GM08714 (cell line): ENCODE measurements at regions not wholly inside any gene's neighbourhood (a gene's known extent, or its start where the extent isn't known, plus 50 kb on each side); places are given as distances from the start of the nearest gene placed in this dataset.

ENCODE experiments used
- H3K4me3 ChIP-seq: fragments of 200-500 bp; sonication (Bioruptor generic); 2 replicates; pipeline ENCODE4 v1.5.1; 2014; ENCODE audit warnings: mild to moderate bottlenecking, low read length, inconsistent platforms
- ZNF274 ChIP-seq: IDR thresholded peaks from 2 replicates; pipeline ENCODE4 v1.6.1; 2012; ENCODE audit warnings: mild to moderate bottlenecking, low read depth, low read length

DNA sequence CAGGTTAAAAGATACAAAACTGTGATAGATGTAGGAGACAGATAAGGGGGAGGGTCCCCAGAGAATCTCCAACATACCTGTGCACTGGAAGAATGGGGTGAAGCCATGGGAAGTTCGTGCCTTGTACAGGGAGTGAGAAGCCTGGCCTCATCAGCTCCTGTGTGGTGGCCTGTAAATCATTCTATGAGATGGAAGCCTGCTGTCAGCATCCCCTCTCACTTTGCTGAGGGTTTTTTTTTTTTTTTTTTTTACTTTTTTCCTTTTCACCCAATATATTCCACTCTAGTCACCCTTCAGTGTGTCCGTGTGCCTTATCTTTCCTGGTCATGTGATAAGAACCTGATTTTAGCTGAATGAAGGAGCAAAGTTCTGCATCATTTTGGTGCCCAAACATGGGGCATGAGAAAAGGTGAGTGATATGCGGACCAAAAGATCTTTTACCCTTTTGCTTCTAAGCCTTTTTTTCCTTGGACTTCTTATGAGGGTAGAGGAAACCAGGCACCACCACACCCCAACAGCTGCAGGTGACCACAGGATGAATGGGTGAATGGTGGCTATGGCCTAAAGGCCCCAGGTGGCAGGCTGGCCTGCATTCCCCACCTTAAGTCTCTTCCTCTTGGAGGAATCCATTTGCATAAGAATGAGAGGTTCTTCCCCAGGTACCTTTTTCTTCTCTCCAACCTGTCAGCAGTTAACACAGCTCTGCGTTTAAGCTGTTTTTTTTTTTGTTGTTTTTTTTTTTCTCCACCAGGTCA is 1345.0 kb downstream of the NSUN3 start:
- TF ChIP-seq ZNF274, result no peak

DNA sequence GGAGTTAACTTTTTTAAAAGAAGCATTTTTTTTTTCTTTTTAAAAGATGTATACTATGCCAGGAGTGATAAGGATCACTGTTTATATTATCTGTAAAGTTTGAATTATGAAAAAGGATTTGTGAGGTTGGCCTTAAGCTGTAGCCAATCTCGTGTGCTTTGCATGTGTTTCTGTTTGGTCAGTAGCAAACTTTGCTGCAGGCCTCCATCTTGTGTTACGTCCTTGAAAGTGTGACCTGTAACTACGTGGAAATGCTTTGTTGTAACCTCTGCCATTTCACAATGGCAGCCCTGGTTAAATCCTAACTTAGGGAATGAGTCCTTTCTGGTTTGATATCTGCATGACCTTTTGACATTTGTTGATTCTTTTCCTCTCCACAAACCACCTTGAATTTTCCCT is 1345.6 kb downstream of the NSUN3 start:
- no peak overlapping the region for H3K4me3 ChIP-seq
- no peak for TF ChIP-seq ZNF274

More for the DNA sequence above, 1345.0 kb downstream of the NSUN3 start:
- H3K4me3 ChIP-seq, result no peak overlapping the region

DNA sequence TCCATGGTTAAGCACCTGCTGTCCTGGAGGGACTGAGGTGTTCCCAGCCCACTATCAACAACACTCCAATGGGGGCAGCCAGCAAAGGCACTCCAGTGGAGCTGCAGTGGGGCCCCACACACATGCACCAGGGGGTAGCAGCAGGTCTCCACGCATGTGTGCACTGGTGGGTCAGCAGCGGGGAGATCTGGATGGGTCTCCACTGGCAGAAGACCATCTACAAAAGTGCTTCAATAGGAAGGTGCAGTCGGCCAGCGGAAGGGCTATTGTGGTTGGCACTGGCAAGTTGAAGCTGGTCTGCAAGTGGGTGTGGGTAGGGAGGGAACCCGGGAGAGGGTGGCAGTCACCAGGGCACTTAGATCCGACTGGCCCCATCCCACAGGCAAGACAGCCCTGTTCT is 1355.4 kb downstream of the NSUN3 start:
- no peak overlapping the region for H3K4me3 ChIP-seq
- no peak for TF ChIP-seq ZNF274

DNA sequence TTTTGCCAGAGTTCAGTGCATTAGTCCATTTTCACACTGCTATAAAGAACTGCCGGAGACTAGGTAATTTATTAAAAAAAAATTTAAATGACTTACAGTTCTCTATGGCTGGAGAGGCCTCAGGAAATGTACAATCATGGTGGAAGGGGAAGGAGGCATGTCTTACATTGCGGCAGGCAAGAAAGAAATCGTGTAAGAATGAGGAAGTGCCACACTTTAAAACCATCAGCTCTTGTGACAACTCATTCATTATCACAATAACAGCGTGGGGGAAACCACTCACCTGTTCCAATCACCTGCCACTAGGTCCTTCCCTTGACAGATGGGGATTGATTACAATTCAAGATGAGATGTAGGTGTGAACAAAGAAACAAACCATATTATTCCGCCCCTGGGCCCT is 1361.4 kb downstream of the NSUN3 start:
- no peak overlapping the region for H3K4me3 ChIP-seq
- TF ChIP-seq ZNF274, result no peak

DNA sequence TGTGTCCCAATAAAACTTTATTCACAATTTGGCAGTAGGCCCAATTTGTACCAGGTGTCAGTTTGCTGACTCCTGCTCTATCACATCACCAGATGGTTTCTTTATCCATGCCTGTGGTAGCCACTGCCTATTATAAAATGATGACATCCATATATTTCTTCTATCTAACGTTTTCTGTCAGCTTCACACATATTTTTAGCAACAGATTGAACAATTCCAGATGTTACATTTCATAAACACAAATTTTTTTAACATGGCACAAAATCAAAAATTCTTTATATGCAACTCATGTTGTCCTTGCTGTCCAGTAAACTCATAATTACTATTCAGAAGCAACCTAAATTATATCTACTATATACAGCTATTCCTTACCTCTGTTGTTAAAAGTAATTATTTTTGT is 1371.6 kb downstream of the NSUN3 start:
- no peak overlapping the region for H3K4me3 ChIP-seq
- TF ChIP-seq ZNF274, result no peak

DNA sequence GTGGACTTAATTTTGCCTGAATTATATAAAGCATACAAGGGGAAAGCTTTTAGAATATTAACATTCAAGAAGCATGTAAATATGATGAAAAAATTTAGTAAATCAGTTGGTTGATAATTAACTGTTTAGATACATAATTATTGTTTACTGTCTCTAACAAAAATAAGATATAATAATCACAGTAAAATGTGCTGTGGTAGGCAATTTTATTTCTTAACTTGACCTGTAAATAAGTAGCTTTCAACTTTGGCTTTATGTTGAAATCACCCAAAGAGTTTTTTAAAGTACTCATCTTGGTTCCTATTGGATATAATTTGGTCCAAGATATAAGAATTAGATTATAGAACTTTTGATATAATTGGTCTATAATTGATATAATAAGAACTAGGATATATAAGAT is 1374.5 kb downstream of the NSUN3 start:
- no peak for TF ChIP-seq ZNF274
- no peak overlapping the region for H3K4me3 ChIP-seq

DNA sequence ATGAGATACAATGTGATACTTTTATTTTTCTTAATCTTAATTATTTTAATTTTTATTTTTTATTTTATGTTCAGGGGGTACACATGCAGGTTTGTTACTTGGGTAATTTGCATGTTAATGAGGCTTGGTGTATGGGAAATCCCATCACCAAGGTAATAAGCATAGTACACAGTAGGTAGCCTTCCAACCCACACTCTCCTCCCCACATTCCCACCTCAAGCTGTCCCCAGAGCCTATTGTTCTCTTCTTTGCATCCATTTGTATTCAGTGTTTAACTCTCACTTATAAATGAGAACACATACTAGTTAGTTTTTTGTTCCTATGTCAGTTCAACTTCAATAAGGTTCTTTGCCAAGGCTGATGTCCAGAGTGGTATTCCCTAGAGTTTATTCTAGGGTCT is 1375.4 kb downstream of the NSUN3 start:
- no peak overlapping the region for H3K4me3 ChIP-seq
- TF ChIP-seq ZNF274, result no peak

DNA sequence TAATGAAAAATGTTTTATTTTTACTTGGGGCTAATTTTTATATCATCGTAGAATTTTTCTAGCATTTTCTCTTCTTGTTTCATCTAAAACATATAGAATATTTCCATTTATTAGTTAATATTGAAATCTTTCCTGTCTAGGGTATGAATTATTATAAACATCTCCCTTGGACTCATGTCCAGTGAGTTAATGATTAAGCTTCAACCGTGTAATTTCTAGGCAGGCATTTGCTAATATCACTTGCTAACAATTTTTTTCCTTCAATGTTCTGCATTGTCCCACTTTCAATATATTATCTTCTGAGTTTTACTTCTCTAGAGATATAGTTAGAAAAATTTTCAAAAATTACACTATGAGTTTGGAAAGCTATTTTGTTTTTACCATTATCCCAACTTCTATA is 1371.6 kb upstream of the EPHA6 start:
- H3K4me3 ChIP-seq, result no peak overlapping the region
- TF ChIP-seq ZNF274, result no peak

DNA sequence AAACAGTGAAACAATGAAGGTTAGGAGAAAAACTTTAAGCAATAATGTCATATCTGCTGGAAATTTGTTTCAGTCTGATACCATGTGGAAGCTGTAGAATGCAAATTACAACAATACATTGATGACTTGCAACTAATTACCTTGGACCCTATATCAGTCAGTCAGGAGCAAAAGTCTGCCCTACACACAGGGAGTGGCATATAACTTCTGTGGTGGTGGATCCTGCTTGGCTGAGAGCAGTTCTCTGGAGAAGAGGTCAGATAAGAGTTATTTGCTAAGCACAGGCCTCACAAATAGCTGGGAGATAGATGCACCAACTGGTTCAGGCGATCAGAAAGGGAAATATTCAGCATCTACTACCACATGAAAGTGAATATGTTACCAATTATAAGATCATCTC is 1364.6 kb upstream of the EPHA6 start:
- no peak for TF ChIP-seq ZNF274
- no peak overlapping the region for H3K4me3 ChIP-seq

DNA sequence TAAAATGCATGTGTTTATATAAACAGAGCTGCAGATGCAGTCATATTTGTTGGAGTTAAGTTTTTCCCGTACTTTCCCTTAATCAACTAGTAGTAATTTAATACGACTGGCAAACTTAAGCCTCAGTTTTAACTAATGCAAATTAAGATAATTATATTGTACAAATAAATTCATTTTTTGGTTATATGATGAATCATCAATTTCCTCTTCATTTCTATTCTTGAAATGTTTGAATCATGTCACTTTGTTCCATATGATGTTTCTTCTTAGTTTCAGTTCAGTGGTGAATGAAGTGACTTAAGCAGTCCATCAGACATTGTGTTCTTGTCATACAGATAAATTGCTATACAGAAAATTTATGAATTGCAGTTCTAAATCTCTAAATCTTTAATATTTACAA is 1361.2 kb upstream of the EPHA6 start:
- no peak overlapping the region for H3K4me3 ChIP-seq
- TF ChIP-seq ZNF274, result no peak

DNA sequence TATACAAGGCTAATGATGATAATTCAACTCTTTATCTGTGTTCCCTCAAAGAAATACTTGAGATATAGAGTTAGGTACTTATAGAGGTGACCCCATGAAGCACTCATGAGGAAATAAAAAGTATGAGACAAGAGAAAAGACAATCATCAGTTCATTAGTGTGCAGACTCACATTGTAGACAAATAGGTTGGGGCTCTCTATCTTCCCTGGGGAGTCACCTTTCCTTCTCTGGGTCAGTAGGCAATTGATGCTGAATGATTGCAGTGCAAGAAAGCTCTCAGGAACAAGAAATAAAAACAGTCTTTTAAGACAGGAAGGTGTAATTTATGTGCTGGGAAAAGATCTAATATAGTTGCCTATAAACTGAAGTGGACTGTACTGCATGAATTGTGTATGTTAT is 1357.6 kb upstream of the EPHA6 start:
- no peak overlapping the region for H3K4me3 ChIP-seq
- TF ChIP-seq ZNF274, result no peak

DNA sequence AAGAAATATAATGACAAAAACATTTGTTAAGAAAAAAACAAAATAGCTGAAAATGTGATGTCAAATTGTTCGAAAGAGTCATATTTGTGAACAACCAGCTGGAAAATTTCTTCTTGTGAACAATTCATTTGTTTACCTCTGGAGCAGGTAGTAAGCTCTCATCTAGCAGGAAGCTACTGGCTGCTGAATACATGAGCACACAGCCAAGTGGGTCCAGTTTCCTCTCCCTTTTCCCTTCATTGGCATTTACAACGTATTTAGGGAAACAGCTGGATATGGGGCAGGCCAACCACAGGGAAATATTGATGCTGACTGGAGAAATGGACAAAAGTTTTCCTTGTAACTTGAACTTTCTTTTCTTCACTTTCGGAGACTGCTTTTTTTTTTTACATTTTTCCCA is 1354.7 kb upstream of the EPHA6 start:
- no peak for TF ChIP-seq ZNF274
- no peak overlapping the region for H3K4me3 ChIP-seq

DNA sequence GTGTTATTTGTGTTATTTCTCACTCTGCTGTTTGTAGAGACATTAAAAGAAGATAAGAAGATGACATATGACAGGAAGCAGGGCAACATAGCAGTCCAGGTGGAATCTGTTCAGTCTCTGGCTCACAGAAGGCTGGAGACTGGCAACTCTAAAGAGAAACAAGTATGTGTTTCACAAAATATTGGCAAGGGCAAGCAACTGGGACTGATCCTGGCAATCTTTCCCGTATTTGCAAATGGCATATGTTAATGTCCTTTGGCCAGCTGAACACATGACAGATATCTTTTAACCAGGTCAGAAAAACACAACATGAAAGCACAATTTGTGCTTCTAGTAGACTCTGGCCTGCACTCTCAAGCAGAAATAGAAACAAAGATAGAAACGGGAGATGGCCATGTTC is 1354.1 kb upstream of the EPHA6 start:
- TF ChIP-seq ZNF274, result no peak
- no peak overlapping the region for H3K4me3 ChIP-seq

DNA sequence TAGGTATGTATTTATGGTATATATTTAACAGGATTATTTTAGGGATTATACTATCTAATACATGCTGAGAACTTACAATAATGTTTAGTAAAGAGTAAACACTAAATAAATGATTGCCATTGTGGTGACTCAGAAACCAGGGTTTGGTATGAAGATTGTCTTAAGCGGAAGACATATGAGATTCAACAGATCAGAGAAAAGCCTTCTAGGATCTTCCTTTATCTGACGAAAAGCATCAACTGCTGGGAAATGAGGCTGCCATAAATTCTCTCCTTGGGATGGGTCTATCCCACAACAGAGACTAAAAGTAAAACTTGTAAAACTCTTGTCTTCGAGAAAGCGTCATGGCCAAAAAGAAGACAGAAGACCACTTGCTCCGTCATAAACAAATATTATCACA is 1352.2 kb upstream of the EPHA6 start:
- H3K4me3 ChIP-seq, result no peak overlapping the region
- TF ChIP-seq ZNF274, result no peak

DNA sequence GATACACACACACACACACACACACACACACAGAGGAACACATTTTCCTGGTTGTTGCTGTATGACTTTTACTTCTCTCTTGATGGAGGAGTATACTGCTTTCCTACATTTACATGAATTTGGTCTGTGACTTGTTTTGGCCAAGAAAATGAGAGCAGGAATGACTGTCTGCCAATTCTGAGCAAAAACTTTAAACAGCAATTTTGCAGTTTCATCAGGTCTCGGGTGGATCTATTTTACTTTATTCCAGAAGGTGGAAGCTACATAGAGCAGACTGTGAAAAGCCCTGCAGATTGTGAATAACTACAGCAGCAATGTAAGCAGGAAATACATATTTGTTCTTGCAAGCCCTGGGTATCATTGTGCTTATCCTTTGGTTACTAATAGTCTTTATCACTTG is 1350.0 kb upstream of the EPHA6 start:
- TF ChIP-seq ZNF274, result no peak
- H3K4me3 ChIP-seq, result no peak overlapping the region

DNA sequence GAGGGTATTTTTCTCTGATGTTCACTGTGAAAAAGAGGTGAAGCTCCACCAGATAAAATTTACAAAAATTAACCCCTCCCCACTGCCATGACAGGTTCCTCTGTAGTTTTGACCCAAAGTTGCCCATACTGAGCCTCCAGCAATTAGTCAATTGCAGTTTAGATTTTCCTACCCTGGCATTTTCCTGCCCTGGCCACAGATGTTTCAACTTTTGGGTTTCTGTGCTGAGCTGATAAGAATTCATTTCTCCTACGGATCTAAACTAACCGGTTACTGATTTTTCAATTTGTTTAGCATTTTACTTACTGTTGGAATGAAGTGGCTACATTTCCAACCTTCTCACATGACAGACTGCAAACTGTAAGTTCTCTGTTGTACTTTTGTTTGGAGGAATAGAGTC is 1346.1 kb upstream of the EPHA6 start:
- TF ChIP-seq ZNF274, result no peak
- H3K4me3 ChIP-seq, result no peak overlapping the region

DNA sequence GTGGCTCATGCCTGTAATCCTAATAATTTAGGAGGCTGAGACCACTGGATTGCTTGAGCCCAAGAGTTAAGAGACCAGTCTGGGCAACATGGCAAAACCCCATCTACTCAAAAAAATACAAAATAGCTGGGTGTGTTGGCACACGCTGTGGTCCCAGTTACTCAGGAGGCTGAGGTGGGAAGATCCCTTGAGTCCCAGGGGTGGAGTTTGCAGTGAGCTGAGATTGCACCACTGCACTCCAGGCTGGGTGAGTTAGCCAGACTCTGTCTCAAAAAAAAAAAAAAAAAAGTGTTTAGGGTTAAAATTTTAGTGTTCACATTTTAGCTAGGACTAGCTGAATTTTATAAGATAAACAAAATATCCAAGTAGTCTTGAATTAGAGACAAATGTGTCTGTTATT is 1340.1 kb upstream of the EPHA6 start:
- no peak for TF ChIP-seq ZNF274
- no peak overlapping the region for H3K4me3 ChIP-seq
